ENCODE measurements at regions not wholly inside any gene's neighbourhood (a gene's known extent, or its start where the extent isn't known, plus 50 kb on each side); places are given as distances from the start of the nearest gene placed in this dataset.

- TF ChIP-seq EZH2phosphoT487 (IDR thresholded peaks at IDR 0.05; ENCODE audit: borderline replicate concordance, low read length), result no peak
- TF ChIP-seq CTCF (IDR thresholded peaks at IDR 0.05; ENCODE audit: low read depth, low read length, poor library complexity, severe bottlenecking), result no peak
Observed at GRCh38 chr3:187906416-187906815, 161.1 kb upstream of the BCL6 start.
